ENCODE measurements at regions not wholly inside any gene's neighbourhood (a gene's known extent, or its start where the extent isn't known, plus 50 kb on each side); places are given as distances from the start of the nearest gene placed in this dataset.

DNA sequence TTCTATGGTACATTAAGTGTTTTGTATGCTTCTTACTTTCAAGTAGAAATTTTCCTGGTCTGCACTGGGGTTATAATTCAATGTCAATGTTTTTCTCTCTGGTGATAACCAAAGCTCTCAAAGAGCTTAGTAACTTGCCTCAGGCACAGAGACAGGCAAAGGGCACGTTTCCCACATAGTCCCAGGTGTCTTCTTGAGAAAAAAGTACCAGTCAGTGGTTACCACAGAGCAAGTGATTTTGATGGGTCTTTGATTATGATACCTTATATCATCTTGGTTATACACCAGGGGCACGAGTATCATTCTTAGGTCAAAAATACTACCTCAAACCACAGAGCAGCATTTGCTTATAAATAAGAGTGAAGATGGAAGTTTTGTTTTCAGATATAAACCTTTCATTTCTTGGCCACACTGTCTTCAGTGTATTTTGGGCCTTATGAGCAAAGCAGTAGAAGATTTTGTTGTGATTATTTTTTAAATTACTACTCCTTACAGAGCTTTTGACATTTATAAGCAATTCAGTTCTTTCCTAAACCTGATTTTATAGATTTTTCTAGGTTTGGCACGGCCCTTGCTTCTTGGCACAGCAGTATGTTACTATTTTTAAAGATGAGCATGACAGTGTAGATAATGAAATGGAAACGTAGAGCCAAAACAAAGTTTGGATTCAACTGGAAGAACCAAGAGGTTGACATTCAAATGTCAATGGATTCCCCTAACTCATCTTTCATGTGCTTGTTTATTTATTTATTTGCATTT, 85.3 kb upstream of the TLL1 start:
- intact Hi-C loops (cut with DNase I; ENCODE audit: low total_unique reads), result no loop called here
- WGBS, 2 donors, result 30 to 40% methylated on average over 4 of the region's 4 CpGs
- DNase-seq (ENCODE audit: low spot score in 2 of 2), result no peak
- no peak overlapping the region for H3K4me3 ChIP-seq (ENCODE audit: low read depth, poor library complexity, severe bottlenecking)
- TF ChIP-seq, protein P1, sequence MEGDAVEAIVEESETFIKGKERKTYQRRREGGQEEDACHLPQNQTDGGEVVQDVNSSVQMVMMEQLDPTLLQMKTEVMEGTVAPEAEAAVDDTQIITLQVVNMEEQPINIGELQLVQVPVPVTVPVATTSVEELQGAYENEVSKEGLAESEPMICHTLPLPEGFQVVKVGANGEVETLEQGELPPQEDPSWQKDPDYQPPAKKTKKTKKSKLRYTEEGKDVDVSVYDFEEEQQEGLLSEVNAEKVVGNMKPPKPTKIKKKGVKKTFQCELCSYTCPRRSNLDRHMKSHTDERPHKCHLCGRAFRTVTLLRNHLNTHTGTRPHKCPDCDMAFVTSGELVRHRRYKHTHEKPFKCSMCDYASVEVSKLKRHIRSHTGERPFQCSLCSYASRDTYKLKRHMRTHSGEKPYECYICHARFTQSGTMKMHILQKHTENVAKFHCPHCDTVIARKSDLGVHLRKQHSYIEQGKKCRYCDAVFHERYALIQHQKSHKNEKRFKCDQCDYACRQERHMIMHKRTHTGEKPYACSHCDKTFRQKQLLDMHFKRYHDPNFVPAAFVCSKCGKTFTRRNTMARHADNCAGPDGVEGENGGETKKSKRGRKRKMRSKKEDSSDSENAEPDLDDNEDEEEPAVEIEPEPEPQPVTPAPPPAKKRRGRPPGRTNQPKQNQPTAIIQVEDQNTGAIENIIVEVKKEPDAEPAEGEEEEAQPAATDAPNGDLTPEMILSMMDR (IDR thresholded peaks at IDR 0.05), result no peak
- no peak for TF ChIP-seq POLR2A (IDR thresholded peaks at IDR 0.05)

DNA sequence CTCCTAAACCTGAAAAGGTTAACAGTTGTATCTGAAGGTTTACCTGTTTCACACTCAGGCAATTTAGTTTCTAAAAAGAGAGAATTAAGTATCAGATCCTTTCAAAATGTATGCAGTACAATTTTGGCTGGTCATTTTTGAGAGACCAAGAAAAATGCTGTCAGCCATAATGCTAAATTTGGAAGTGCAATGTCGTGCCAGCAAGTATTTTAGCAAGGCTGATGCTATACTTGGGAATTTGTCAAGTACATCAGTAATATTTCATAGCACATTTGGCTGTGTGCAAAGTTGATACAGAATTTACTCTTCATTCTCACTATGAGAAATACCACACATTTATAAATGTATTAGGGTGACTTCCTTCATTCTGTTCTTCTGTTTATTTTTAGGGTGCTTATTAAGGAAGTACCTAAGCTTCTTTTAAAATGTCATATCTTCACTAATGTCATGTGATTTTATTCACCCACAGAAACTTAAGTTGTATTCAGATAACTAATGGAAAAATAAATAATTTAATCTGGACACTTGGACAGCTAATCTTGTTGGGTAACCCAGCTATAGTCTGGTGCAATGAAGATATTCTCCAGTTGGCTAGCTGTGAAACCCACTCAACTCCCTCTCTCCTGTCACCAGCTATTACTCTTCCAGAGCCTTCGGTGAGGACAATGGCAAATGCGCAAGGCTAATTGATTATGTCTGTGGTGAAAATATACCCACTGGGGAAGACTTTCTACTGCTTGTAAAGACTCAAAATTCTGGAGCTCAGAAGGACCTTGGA, 84.2 kb upstream of the TLL1 start:
- intact Hi-C loops (cut with DNase I; ENCODE audit: low total_unique reads), result no loop called here
- no peak for DNase-seq (ENCODE audit: low spot score in 2 of 2)
- 59 to 60% methylated on average over 3 of the region's 3 CpGs for WGBS, 2 donors
- TF ChIP-seq POLR2A (IDR thresholded peaks at IDR 0.05), result no peak
- TF ChIP-seq, protein P1 (IDR thresholded peaks at IDR 0.05), result no peak
- no peak overlapping the region for H3K4me3 ChIP-seq (ENCODE audit: low read depth, poor library complexity, severe bottlenecking)

DNA sequence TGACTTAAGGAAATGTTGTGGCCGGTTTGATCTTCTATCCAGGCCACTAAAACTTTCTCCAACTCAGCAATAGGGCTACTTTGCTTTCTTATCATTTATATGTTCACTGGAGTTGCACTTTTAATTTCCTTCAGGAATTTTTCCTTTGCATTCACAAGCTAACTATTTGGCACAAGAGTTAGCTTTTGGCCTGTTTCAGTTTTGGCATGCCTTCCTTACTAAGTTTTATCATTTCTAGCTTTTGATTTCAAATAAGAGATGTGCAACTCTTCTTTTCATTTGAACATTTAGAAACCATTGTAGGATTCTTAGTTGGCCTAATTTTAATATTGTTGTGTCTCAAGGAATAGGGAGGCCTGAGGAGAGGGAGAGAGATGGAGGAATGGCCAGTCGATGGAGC, 79.8 kb upstream of the TLL1 start:
- intact Hi-C loops (cut with DNase I; ENCODE audit: low total_unique reads), result no loop called here
- no peak for TF ChIP-seq POLR2A (IDR thresholded peaks at IDR 0.05)
- TF ChIP-seq, protein P1 (IDR thresholded peaks at IDR 0.05), result no peak
- H3K4me3 ChIP-seq (ENCODE audit: low read depth, poor library complexity, severe bottlenecking), result no peak overlapping the region
- DNase-seq (ENCODE audit: low spot score in 2 of 2), result no peak
- 63 to 68% methylated on average over 2 of the region's 2 CpGs for WGBS, 2 donors

DNA sequence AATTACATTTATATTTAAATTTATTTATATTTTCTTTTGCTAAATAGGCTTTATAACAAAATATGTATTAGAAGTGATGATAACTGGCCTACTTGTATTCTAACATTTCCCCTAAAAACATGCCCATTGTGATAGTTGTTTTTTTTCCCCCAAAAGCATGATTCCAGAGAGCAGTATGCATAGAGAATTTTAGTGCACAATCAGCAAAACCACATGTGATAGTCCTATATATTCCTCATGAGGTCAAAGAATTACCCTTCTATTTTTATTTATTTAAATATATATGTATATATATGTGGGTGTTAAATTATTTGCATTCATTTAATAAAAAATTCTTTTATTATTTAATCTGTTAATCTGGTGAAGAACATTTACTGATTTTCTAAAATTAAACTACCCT, 78.2 kb upstream of the TLL1 start:
- TF ChIP-seq, protein P1 (IDR thresholded peaks at IDR 0.05), result no peak
- TF ChIP-seq POLR2A (IDR thresholded peaks at IDR 0.05), result no peak
- intact Hi-C loops (cut with DNase I; ENCODE audit: low total_unique reads), result no loop called here
- DNase-seq (ENCODE audit: low spot score in 2 of 2), result no peak
- no peak overlapping the region for H3K4me3 ChIP-seq (ENCODE audit: low read depth, poor library complexity, severe bottlenecking)

DNA sequence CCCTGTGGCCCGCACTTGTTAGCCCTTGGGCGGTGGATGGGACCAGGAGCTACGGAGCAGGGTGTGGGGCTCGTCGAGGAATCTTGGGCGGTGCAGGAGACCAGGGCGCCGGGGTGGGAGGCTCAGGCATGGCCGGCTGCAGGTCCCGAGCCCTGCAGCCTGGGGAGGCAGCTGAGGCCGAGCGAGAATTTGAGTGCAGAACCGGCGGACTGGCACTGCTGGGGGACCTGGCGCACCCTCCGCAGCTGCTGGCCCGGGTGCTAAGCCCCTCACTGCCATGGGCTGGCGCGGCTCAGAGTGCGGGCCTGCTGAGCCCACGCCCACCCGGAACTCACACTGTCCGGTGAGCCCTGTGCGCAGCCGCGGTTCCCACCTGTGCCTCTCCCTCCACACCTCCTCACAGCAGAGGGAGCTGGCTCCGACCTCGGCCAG, 73.6 kb upstream of the TLL1 start:
- DNase-seq (ENCODE audit: low spot score in 2 of 2), result no peak
- 94 to 97% methylated on average over 27 of the region's 28 CpGs for WGBS, 2 donors

More for the DNA sequence above, 73.6 kb upstream of the TLL1 start:
- no peak overlapping the region for H3K4me3 ChIP-seq (ENCODE audit: low read depth, poor library complexity, severe bottlenecking)
- no peak for TF ChIP-seq POLR2A (IDR thresholded peaks at IDR 0.05)
- TF ChIP-seq, protein P1 (IDR thresholded peaks at IDR 0.05), result no peak
- intact Hi-C loops (cut with DNase I; ENCODE audit: low total_unique reads), result no loop called here

All from lower leg skin (tissue), 4 donors.